Kidney (tissue), 13 donors: ENCODE measurements at regions not wholly inside any gene's neighbourhood (a gene's known extent, or its start where the extent isn't known, plus 50 kb on each side); places are given as distances from the start of the nearest gene placed in this dataset.
A peak's percentile ranks its signal among the peaks of the same experiment; 100 is the strongest.

Experiments used
- DNase-seq, 5 donors: peaks; one replicate each; pipeline ENCODE4 v3.0.0-alpha.2; 2013 to 2020
- FAIRE-seq: peaks from 2 replicates; lab custom pipeline; 2012; peaks lifted over from hg19 to GRCh38; lab: Jason Lieb, UNC
- H3K27ac ChIP-seq, 2 donors: one replicate each; pipeline ENCODE4 v1.7.0; 2013; ENCODE audit warnings: low read depth in 2 of 2, low read length in 2 of 2, inconsistent platforms in 1 of 2
- H3K27me3 ChIP-seq: one replicate; pipeline ENCODE4 v1.7.1; 2013; ENCODE audit warnings: low read length, inconsistent platforms; ENCODE audit not compliant: control insufficient read depth, insufficient read depth
- H3K36me3 ChIP-seq, 3 donors: one replicate each; pipeline versions ENCODE4 v1.7.0 to v1.7.1; 2013; ENCODE audit warnings: low read length in 3 of 3, control low read depth in 1 of 3, inconsistent platforms in 1 of 3; ENCODE audit not compliant: insufficient read depth in 3 of 3, control insufficient read depth in 2 of 3
- H3K4me1 ChIP-seq, 3 donors: one replicate each; pipeline versions ENCODE4 v1.7.0 to v1.7.1; 2013; ENCODE audit warnings: low read length in 3 of 3, inconsistent platforms in 1 of 3, low read depth in 1 of 3; ENCODE audit not compliant: control insufficient read depth in 2 of 3, insufficient read depth in 2 of 3
- H3K4me3 ChIP-seq, 3 donors: one replicate each; pipeline versions ENCODE4 v1.7.0 to v1.8.1; 2013; ENCODE audit warnings: low read length in 3 of 3, control low read depth in 1 of 3, inconsistent platforms in 1 of 3
- H3K9ac ChIP-seq, 3 donors: one replicate each; pipeline versions ENCODE4 v1.7.0 to v1.7.1; 2013; ENCODE audit warnings: low read length in 3 of 3, control low read depth in 1 of 3, inconsistent platforms in 1 of 3
- H3K9me3 ChIP-seq, 3 donors: one replicate each; pipeline versions ENCODE4 v1.7.0 to v1.7.1; 2013; ENCODE audit warnings: low read length in 3 of 3, control low read depth in 1 of 3, inconsistent platforms in 1 of 3; ENCODE audit not compliant: control insufficient read depth in 2 of 3, insufficient read depth in 1 of 3
- CTCF ChIP-seq: IDR thresholded peaks from 3 replicates; pipeline ENCODE4 v1.5.1; 2012; ENCODE audit warnings: mild to moderate bottlenecking, moderate library complexity, borderline replicate concordance; ENCODE audit not compliant: insufficient read depth; ENCODE audit errors: extremely low read depth
- intact Hi-C: fragments of 100-400 bp; cut with DNase I; formaldehyde crosslinking; loops from one replicate; pipeline ENCODE4 v1.11.1; 2022
- donor health status: control.
- donor health status: control.
- donor health status: control.
- donor health status: control.
- donor health status: control.
- donor health status: DM: yes; HTN: yes; CAD: no.
- donor health status: Normal renal cell carcinoma (clear cell type).

DNA sequence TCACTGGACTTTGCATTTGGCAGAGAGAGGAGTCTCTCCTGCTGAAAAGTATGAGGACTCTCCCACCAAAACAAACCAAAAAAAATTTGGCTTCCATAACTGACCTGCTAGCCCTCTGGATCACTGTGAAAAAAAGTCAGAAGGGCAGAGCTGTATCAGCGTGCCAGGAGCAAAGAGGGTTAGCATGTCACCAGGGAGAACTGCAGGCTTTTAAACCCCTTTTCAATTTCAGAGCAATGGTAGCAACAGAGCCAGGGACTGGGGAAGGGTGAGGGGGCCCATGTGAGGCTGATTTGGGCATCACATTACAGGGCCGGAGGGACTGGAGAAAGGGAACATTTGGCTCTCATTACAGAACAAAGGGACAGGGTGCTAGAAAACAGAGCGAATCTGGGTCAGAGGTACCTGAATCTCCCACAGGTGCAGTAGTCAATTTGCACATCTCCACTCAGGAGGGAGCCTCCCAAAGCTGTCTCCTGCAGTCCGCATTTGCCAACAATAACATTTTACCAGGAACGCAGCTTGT, 185.7 kb upstream of the EYA4 start:
- intact Hi-C loops: no loop called here
- no peak for FAIRE-seq
- H3K4me3 ChIP-seq: no peak overlapping the region
- H3K27ac ChIP-seq: no peak overlapping the region
- TF ChIP-seq CTCF: no peak
- H3K9ac ChIP-seq: no peak overlapping the region
- no peaks in the 10 kb centered on the region for H3K36me3 ChIP-seq
- no peak for DNase-seq
- H3K27me3 ChIP-seq: no peaks in the 10 kb centered on the region
- no peaks in the 10 kb centered on the region for H3K9me3 ChIP-seq
- H3K4me1 ChIP-seq: no peaks in the 10 kb centered on the region

DNA sequence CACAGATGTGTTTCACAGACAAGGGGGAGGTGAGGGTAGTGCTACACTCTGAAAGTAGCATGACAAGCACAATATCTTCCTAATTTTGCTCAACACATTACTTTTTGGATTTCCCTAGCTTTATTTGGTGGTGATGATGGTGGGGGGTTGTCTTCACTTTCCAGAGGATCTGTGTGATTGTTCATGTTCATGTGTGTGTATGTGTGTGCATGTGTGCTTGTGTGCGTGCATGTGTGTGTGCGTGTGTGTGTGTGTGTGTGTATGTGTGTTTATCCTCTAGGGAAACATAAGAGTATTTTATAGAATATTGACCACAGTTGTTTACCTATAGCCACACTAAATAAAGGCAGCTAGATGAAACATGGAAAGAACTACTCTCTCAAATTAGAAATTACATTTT, 183.8 kb upstream of the EYA4 start:
- no peak for TF ChIP-seq CTCF
- intact Hi-C loops: no loop called here
- no peak overlapping the region for H3K9ac ChIP-seq

DNA sequence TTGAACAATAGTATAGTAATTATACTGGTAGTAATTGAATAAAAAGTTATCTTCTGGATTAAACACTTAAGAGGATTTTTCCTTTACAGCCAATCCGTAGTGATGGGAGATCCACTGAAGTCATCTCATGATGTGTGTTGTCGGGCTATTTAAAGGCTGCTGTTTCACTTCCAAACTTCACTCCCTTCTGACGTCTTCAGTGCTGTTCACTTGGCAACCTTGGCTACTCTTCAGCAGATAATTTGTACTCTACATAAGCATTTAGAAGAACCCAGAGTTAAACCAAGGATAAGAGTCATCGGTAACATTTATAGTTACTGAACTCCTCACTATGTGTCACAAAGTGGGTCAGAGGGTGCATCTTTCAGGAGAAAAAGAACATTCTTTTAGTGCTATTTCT, 179.1 kb upstream of the EYA4 start:
- intact Hi-C loops: no loop called here
- no peaks in the 10 kb centered on the region for H3K36me3 ChIP-seq
- FAIRE-seq: no peak
- H3K27ac ChIP-seq: no peak overlapping the region
- H3K4me3 ChIP-seq: no peak overlapping the region
- no peaks in the 10 kb centered on the region for H3K27me3 ChIP-seq
- DNase-seq: peak in 1 of 5 donors; percentile 7
- no peak for TF ChIP-seq CTCF
- H3K9ac ChIP-seq: no peak overlapping the region
- H3K9me3 ChIP-seq: no peaks in the 10 kb centered on the region
- no peaks in the 10 kb centered on the region for H3K4me1 ChIP-seq

More for the DNA sequence above, 183.8 kb upstream of the EYA4 start:
- FAIRE-seq (no peak), DNase-seq (no peak)
- no peaks in the 10 kb centered on the region for H3K36me3 ChIP-seq
- no peak overlapping the region for H3K4me3 ChIP-seq
- no peaks in the 10 kb centered on the region for H3K4me1 ChIP-seq
- H3K9me3 ChIP-seq: no peaks in the 10 kb centered on the region
- H3K27me3 ChIP-seq: no peaks in the 10 kb centered on the region
- H3K27ac ChIP-seq: no peak overlapping the region

DNA sequence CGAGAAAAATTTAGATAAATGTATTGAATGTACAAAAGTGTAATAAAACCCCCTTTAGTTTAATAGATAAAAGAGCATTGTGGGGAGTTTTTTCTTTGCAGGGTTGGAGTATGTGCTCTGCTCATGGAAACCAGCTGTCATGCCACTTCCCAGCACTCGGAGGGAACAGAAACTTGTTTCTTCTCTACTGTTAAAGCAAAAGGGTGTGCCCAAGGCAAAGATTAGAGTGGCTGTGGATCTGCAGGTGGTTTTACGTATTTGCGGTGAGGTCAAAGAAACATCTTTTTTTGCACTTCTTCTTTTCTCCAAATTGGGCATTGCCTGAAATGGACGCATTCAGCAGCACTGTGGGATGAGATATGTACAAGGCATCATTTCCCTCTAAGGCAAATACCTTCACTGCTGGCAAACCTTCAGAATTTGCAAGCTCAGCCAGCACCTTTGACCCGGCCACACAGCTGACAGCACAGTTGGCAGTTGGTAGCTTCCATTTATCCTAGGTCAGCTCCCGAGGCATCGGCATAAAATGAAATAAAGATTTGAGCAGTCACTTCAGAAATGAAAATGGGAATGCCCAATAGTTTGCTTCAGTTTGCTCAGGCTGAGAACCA, 178.4 kb upstream of the EYA4 start:
- no peak overlapping the region for H3K9ac ChIP-seq
- no peak overlapping the region for H3K27ac ChIP-seq
- FAIRE-seq: no peak
- no peaks in the 10 kb centered on the region for H3K4me1 ChIP-seq
- peak in 1 of 5 donors; percentile 4 for DNase-seq
- H3K27me3 ChIP-seq: no peaks in the 10 kb centered on the region
- no peaks in the 10 kb centered on the region for H3K36me3 ChIP-seq
- intact Hi-C loops: no loop called here
- no peak for TF ChIP-seq CTCF
- no peak overlapping the region for H3K4me3 ChIP-seq
- H3K9me3 ChIP-seq: no peaks in the 10 kb centered on the region
